Cardiac septum (tissue), 1 donor: ENCODE measurements at regions not wholly inside any gene's neighbourhood (a gene's known extent, or its start where the extent isn't known, plus 50 kb on each side); places are given as distances from the start of the nearest gene placed in this dataset.
"Not testable (repeated sequence)": the region's sequence is repeated elsewhere in the genome, so short reads cannot be mapped to it uniquely, and the experiment has no call there.

Experiments
- DNase-seq: peaks from one replicate; pipeline ENCODE4 v3.0.0-alpha.2; 2020; ENCODE audit warnings: low spot score
- intact Hi-C: fragments of 100-400 bp; cut with DNase I; formaldehyde crosslinking; loops from one replicate; pipeline ENCODE4 v1.14.0; 2022
- donor health status: DM: no; HTN: no; CAD: no.

DNA sequence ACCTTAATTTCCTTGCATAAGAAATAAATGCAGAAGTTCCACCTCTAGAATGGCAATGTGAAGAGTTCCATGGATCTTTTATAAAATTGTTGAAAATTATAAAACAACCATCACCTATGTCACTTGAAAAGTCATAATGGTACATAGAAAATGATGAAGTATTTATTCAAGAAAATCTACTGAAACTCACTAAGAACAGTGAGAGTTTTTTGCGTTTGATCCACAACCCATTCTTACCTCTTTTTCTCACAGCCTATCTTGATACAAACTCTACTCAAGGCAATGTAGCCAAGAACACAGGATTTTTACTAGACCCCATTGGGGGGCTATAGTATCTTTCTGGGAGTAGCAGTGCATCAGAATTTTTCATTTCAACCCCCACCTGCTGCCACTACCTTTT lies 89.0 kb upstream of the KCNJ18 start:
- DNase-seq, intact Hi-C loops: not testable (repeated sequence)

DNA sequence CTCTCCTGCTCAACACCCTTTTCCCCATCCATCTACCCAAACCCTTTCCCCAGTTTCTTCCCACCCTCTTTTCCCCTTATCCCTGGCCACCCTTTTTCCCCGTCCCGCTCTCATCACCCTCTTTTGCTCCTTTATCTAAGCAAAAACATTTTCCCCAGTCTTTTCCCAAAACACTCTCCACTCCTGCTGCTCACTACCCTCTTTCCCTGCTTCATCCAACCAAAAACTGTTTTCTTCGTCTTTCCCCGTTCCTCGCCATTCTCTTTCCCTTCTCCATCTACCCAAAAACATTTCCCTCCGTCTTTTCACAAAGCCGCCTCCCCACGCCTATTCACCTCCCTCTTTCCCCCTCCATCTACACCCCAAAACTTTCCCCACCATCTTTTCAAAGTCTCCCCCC lies 80.9 kb upstream of the KCNJ18 start:
- intact Hi-C loops, DNase-seq: not testable (repeated sequence)

DNA sequence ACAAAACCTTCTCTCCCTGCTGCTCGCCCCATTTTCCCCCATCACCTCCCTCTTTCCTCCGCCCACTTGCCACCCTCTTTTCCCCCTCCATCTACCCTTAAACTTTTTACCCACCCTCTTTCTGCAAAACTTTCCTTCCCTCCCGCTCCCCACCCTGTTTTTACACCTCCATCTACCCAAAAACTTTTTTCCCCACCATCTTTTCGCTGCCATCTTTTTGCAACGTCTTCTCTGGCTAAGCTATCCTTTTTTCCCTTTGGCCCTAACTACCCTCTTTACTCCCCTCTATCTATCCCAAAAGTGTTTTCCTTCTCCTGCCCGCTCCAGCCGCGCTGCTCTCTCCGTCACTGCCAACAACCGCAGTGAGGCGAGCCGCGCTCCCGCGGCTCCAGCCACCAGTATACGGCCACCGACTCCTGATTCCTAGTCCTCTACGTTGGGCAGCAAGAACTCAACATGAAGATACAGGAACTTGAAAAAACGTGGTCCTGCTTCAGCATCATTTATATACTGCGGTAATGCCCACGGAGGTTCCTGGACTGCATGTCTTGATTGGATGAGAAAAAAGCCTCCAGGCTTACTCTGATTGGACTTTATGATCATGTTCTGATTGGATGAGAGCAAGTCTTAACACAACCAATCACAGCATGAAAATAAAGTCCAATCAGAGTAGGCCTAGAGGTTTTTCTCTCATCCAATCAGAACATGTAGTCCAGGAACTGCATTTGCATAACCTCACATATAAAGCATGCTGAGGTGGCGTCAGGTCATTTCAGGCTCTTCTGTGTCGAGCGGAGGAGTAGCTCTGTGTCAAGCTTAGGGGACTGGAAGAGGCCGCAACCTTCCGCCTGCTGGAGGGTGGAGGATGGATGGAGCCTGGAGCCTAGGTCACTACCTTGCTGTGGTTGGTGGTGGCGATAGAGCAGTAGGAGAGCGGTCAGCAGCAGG lies 79.9 kb upstream of the KCNJ18 start:
- DNase-seq, intact Hi-C loops: not testable (repeated sequence)

DNA sequence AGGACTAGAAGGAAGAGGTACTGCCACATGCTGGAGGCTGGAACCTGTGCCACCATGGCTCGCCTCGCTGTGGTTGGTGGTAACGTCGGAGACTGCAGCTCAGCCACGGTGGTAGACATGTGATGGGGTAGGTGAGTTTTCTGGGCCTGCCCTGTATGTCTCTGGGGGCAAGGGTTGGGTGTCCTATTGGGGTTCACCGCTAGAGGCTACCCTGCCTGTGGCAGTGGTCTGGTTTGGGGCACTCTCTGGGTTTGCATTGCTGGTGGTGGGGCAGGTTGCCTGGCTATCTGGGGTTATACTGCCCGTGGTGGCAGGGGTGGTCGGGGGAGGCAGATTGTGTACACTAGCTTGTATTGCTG lies 79.3 kb upstream of the KCNJ18 start:
- DNase-seq: no peak
- intact Hi-C loops: no loop called here

DNA sequence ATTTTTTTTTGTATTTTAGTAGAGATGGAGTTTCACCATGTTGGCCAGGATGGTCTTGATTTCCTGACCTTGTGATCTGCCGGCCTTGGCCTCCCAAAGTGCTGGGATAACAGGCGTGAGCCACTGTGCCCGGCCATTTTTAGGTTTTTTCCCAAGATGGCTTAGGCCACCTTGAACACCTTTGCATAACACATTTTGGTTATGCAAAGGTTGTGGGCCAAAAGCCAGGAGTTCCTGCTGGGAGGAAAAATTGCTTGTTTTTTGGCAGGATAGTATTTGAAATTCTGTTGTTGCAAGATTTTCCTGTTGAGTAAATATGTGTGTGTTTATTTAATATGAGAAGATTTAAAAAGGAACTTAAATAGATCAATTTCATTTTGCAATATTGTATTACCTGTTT lies 65.3 kb upstream of the KCNJ18 start:
- DNase-seq, intact Hi-C loops: not testable (repeated sequence)
